Stimulated activated CD4-positive, alpha-beta T cell treated with anti-CD3 and anti-CD28 coated beads, Interleukin-12 subunit alpha, Interleukin-12 subunit beta, amount 100 ng/mL, for 4 hours (primary cell): ENCODE measurements at regions not wholly inside any gene's neighbourhood (a gene's known extent, or its start where the extent isn't known, plus 50 kb on each side); places are given as distances from the start of the nearest gene placed in this dataset.

Experiments
- DNase-seq: peaks from one replicate; pipeline ENCODE4 v3.0.0-alpha.2; 2020

DNA sequence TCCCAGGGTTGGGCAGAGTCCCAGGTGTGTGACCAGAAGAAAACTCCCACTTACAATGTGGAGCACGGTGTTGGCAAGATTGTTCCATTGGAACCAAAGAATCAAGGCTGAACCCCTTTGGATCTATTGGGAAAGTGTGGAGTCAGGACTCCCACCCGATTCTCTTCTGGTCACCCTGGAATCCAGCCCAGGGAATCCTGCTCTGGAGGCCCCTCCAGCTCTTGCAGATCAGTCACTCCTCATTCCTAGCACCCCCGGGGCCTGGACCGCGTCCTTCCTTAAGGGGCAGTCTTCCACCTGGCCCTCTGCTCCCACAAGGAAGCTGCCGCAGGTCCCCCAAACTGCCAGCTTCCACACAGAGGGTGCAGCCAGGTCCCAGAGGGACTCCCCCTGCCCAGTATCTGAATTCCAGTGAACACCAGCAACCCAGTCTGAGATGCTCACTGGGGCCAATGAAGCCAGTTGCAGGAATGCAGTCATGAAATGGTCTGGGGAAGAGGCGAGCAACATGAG, 170.1 kb downstream of the GADD45G start:
- DNase-seq, result no peak

GRCh38 chr9:89775641-89776040, 170.8 kb downstream of the GADD45G start:
- DNase-seq, result no peak

- DNase-seq, result no peak
Observed at GRCh38 chr9:89776795-89777525, 172.1 kb downstream of the GADD45G start.

GRCh38 chr9:89777544-89777943, 172.7 kb downstream of the GADD45G start:
- no peak for DNase-seq

DNA sequence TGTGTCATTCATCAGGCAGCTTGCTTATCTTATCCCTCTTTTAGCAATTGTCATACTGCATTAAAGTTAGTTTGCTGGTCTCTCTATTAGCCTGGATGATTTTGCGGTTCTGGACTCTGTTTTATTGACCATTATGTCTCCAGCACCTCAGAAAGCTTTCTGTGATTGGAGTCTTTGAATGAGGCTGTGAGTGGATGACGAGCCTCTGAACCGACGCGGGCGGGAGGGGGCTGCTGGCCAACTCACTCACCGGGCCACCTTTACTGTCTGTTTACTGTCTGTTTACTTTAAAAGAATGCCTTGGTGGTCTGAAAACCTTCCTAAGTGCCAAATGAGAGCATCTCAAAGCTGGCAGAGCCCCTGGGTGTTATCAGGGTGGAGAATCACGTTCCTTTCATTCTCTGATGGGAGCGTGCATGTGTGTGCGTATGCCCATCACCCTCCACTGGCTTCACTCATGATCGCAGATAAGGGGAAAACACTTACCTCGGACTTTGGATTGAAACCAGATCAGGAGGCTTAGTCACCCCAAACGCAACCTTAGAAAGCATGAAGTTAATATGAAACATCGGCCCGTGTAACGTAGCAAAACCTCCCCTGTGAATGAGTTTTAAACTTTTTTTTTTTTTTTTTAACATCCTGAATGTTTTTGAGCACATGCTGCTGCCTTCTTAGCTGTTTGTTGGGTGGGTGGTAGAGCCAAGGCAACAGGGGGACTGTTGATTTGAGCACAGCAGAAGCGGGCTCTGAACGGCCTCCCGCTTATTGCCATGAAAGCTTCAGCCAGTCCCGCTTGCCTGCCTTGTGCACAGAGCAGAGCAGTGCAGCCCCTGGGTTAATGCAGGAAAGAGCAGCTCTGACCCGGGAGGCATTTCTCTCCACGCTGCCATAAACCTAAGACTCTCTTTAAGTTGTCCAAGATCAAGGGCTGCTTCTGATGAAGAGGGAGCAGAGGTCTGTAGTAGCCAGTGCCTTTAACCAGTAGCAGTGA, 173.6 kb downstream of the GADD45G start:
- no peak for DNase-seq

GRCh38 chr9:89779405-89780203, 174.8 kb downstream of the GADD45G start:
- DNase-seq, result no peak

DNA sequence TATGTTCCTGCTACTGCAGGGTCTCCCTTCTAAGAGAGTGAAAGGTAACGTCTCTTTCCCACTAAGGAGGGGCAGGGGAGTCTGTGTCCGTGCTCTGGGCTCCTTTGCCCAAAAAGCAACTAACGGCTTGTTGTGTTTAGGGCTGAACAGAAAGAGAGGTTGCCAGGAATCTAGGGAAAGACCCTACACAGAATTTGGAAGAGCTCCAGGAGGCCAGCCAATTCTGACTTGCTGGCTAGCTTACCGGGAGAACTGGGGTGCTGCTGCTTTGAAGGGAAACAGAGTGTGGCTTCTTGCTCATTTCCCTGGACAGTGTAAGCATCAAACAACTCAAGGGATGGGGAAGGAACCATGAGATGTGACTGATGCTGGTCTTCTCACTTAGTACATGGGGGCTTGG, 176.1 kb downstream of the GADD45G start:
- DNase-seq, result no peak

GRCh38 chr9:89781838-89782540, 177.2 kb downstream of the GADD45G start:
- no peak for DNase-seq

DNA sequence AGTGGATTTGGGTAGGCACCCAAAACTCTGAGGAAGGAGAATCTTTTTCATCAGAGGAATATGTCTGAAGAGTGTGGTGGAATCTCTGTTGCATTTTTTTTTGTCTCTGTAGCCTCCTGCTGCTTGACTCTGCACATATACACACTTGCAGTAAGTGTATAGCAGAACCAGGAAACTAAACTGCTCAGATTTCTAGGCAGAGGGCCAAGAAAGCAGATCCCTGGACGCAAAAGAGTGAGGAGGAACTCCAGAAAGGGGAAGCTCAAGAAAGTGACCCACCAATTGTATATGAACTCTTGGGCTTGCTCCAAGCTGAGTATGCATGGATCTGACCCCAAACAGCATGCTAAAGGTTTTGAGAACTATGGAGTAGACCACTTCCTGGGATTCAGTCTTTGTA, 181.8 kb downstream of the GADD45G start:
- no peak for DNase-seq

- no peak for DNase-seq
Observed at GRCh38 chr9:89787595-89787994, 182.8 kb downstream of the GADD45G start.

DNA sequence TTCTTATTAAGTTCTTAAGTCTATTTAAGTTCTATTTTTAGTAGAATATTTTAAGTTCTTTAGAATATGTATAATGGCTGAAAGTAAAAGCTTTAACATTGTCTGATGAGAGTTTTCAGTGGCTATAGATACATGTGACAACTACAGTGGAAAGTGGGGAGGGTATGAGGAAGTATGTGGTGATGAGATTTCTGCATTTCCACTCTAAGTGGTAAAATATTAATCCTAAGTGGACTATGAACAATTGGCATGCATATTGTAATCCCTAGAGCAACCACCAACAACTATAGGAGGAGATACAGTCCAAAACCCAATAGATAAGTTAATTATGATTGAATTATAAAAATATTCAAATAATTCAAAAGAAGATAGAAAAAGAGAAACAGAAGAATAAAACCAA, 183.6 kb downstream of the GADD45G start:
- DNase-seq, result no peak

DNA sequence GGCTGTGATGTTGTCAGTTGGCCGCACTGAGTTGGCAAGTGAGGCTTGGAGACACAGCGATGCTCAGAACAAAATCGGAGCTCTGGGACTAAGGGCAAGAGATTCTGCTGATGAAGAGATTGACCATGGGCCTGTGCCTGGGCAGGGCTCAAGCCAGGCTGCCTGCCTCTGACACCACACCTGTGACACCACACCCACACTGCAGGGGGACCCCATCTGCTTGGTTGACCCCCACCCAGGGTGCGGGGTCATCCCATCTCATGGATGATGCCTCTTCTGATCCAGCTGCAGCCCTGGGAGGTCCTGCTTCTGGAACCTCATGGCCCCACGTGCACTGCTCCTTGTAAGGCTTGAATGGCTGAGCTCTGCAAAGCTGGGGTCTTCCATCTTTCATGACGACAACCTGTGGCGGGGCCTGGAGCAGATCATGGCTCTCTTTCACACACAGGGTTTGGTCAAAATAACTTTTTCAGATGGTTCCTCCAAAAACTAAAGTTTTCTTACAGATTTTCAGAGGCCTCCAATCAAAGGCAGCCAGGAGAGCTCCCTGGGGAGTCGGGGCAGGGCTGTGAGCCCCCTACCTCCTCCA, 185.2 kb downstream of the GADD45G start:
- no peak for DNase-seq

DNA sequence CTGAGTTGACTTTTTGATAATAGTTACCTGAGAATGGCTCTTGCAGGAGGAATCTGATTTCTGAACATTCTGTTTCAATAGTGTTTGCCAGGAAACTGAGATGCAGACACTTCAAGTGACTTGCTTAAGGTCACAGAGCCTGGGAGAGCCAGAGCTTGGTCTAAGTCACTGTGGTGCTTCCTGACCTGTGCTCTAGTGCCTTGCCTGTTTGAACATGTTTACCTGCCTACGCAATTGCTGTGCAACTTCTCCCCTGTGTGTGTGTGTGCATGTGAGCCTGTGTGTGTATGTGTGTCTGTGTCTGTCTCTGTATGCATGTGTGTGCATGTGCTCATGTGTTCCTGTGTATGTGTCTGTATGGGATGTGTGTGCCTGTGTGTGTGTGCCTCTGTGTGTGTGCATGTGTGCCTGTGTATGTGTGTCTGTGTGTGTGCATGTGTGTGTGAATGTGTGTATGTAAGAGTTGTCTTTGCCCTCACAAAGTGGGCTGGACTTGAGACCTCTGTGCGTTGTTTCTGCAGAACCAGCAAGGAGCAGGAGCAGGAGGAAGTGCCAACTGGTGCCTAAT, 185.8 kb downstream of the GADD45G start:
- no peak for DNase-seq

GRCh38 chr9:89791754-89792153, 186.9 kb downstream of the GADD45G start:
- DNase-seq, result no peak

GRCh38 chr9:89792189-89793123, 187.6 kb downstream of the GADD45G start:
- DNase-seq, result no peak

- DNase-seq, result no peak
Observed at GRCh38 chr9:89793124-89793495, 188.3 kb downstream of the GADD45G start.

DNA sequence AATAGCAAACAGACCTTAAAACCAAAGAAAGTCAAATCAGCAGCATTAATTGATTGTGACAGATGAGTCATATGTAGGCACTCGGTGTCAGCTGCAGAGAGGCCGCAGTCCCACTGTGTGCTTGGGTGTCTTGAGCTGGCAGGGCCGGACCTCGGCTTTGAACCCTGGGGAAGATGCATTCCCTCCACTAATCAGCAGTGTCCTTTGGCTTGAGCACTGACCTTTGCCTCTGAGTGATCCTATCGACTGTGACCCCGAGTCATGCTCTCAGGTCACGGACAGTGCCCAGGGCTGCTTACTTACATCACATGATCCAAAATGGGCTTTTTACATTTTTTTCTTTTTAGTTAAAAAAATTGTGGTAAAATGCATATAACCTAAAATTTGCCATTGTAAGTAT, 188.7 kb downstream of the GADD45G start:
- no peak for DNase-seq

- DNase-seq, result no peak
Observed at GRCh38 chr9:89794918-89795317, 190.1 kb downstream of the GADD45G start.

GRCh38 chr9:89795538-89796195, 190.9 kb downstream of the GADD45G start:
- DNase-seq, result no peak

GRCh38 chr9:89796606-89797005, 191.8 kb downstream of the GADD45G start:
- no peak for DNase-seq
